ENCODE measurements at regions not wholly inside any gene's neighbourhood (a gene's known extent, or its start where the extent isn't known, plus 50 kb on each side); places are given as distances from the start of the nearest gene placed in this dataset.

DNA sequence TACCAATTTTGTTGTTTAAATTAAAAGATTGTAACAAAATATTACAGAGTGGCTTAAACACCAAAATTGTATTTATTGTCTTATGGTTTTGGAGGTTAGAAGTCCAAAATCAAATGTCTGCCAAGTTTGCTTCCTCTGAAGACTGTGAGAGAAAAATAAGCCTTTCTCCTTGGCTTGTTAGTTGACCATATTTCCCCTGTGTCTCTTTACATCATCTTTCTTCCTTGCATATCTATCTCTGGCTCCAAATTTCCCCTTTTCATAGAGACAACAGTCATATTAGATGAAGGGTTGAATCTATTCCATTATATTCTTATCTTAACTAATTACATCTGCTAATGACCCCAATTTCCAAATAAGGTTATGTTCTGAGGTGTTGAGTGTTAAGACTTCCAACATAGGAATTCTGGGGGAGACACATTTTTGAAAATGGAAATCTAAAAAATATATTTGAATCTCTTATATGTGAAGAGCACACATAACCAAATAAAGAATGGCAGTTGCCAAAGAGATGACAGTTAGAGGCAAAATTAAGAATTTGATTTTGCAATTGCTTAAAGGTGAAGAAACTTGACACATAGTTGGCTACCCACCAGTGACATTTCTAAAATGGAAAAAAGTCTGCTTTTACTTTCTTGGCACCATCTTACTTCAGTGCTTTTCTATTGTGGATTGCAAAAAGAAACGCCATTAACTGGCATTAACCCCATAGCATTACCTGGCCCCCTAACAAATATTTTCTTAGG, 407.2 kb downstream of the FSCB start:
- TF ChIP-seq CREB1 (CRISPR knock-in tag; IDR thresholded peaks at IDR 0.05; ENCODE audit: low read depth): no peak
- TF ChIP-seq, protein P1, sequence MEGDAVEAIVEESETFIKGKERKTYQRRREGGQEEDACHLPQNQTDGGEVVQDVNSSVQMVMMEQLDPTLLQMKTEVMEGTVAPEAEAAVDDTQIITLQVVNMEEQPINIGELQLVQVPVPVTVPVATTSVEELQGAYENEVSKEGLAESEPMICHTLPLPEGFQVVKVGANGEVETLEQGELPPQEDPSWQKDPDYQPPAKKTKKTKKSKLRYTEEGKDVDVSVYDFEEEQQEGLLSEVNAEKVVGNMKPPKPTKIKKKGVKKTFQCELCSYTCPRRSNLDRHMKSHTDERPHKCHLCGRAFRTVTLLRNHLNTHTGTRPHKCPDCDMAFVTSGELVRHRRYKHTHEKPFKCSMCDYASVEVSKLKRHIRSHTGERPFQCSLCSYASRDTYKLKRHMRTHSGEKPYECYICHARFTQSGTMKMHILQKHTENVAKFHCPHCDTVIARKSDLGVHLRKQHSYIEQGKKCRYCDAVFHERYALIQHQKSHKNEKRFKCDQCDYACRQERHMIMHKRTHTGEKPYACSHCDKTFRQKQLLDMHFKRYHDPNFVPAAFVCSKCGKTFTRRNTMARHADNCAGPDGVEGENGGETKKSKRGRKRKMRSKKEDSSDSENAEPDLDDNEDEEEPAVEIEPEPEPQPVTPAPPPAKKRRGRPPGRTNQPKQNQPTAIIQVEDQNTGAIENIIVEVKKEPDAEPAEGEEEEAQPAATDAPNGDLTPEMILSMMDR (conservative IDR thresholded peaks at IDR 0.05; ENCODE audit: low read depth in 2 of 2): no peak
- TF ChIP-seq STAT1 (IDR thresholded peaks at IDR 0.05; ENCODE audit: unreplicated experiment): no peak
- TF ChIP-seq EZH2 (IDR thresholded peaks at IDR 0.05; ENCODE audit: low read depth, unreplicated experiment): no peak

Data from GM23338 (cell line).